Mucosa of rectum (tissue), 2 donors: ENCODE measurements at regions not wholly inside any gene's neighbourhood (a gene's known extent, or its start where the extent isn't known, plus 50 kb on each side); places are given as distances from the start of the nearest gene placed in this dataset.

Experiments used
- H3K27ac ChIP-seq, 2 donors: one replicate each; pipeline ENCODE4 v1.7.0; 2013; ENCODE audit warnings: inconsistent platforms in 2 of 2, low read depth in 2 of 2, low read length in 2 of 2
- H3K27me3 ChIP-seq, 2 donors: one replicate each; pipeline ENCODE4 v1.7.0; 2013; ENCODE audit warnings: low read length in 2 of 2; ENCODE audit not compliant: control insufficient read depth in 2 of 2, insufficient read depth in 2 of 2
- H3K36me3 ChIP-seq, 2 donors: one replicate each; pipeline ENCODE4 v1.7.0; 2013; ENCODE audit warnings: low read length in 2 of 2; ENCODE audit not compliant: control insufficient read depth in 2 of 2, insufficient read depth in 2 of 2
- H3K4me1 ChIP-seq, 2 donors: one replicate each; pipeline ENCODE4 v1.7.0; 2013; ENCODE audit warnings: low read length in 2 of 2, mild to moderate bottlenecking in 1 of 2; ENCODE audit not compliant: control insufficient read depth in 2 of 2, insufficient read depth in 2 of 2
- H3K4me3 ChIP-seq, 2 donors: one replicate each; pipeline ENCODE4 v1.7.0; 2013; ENCODE audit warnings: low read length in 2 of 2
- H3K9ac ChIP-seq, 2 donors: one replicate each; pipeline ENCODE4 v1.7.0; 2013; ENCODE audit warnings: low read length in 2 of 2, low read depth in 1 of 2, mild to moderate bottlenecking in 1 of 2
- H3K9me3 ChIP-seq, 2 donors: one replicate each; pipeline ENCODE4 v1.7.0; 2013; ENCODE audit warnings: low read length in 2 of 2; ENCODE audit not compliant: control insufficient read depth in 2 of 2
- donor health status: healthy.
- donor health status: Normal muscosa, but diverticular disease.

DNA sequence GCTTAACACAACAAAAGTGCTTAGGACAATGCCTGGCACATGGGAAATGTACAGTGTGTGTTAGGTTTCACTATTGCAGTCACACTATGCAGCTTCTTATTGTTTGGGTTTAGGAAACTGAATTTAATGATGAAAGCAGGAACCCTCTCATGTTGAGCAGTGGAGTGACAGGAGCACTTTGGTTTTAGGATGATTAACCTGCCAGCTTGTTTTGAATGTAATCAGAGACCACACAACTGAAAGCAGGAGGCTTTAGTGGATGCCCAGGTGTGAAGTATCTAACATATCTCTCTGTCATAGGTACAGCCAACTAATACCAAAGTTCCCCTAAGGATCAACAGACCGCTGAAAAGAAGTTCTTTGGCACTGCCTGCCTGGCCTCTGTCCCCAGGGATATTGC is 406.9 kb upstream of the USP24 start:
- H3K27ac ChIP-seq, result no peak overlapping the region
- H3K9ac ChIP-seq, result no peak overlapping the region
- peaks cover 0 to 4% of the 10 kb centered on the region in 2 donors for H3K9me3 ChIP-seq
- no peak overlapping the region for H3K4me3 ChIP-seq
- no peaks in the 10 kb centered on the region for H3K4me1 ChIP-seq
- H3K27me3 ChIP-seq, result no peaks in the 10 kb centered on the region
- H3K36me3 ChIP-seq, result no peaks in the 10 kb centered on the region

DNA sequence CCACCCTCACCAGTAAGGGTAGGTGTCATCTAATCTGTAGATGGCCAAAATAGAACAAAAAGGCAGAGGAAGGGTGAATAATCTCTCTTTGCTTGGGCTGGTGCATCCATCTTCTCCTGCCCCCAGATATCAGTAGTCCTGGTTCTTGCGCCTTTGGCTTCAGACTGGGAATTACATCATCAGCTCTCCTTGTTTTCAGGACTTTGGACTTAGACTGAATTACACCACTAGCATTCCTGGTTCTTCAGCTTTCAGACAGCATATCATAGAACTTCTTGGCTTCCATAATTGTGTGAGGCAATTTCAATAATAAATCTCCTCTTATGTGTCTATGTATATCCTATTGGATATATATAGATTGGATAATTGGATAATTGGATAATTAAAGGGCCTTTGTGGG is 403.0 kb upstream of the USP24 start:
- H3K27me3 ChIP-seq, result no peaks in the 10 kb centered on the region
- H3K9me3 ChIP-seq, result peaks cover 0 to 2% of the 10 kb centered on the region in 2 donors
- H3K4me1 ChIP-seq, result no peaks in the 10 kb centered on the region
- H3K27ac ChIP-seq, result no peak overlapping the region
- no peaks in the 10 kb centered on the region for H3K36me3 ChIP-seq
- no peak overlapping the region for H3K4me3 ChIP-seq
- no peak overlapping the region for H3K9ac ChIP-seq

DNA sequence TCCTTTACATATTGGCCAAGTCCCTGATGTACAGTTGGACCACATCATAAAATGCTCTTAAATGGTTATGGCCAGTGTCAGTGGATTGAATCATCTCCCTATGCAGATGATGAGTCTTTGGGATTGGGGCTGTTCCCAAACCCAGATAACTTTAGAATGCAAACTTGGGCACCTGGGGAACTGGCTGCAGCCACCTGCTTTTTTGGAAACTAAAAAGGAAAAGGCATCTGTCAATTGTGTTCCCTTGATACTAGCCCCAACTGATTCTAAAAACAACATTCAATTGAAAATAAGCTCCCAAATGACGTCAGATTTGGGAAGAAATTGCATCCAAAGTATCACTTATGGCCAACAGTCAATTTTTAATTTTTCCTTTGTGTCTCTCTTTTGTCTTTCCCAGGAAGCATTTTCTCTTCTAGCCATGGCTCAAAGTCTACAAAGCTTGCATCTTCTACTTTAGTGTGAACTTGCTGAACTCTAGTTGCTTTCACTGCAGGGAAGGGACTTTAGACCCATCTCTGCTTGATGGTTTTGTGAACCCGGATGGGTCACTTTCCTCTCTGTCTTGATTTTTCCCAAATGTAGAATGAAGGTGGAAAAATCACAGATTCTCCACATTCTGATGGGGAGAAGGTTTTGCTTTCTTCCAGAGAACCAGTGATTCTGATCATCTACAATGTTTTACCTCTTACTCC is 402.3 kb upstream of the USP24 start:
- H3K4me3 ChIP-seq, result no peak overlapping the region
- no peaks in the 10 kb centered on the region for H3K9me3 ChIP-seq
- no peaks in the 10 kb centered on the region for H3K4me1 ChIP-seq
- H3K27ac ChIP-seq, result no peak overlapping the region
- H3K9ac ChIP-seq, result no peak overlapping the region
- H3K36me3 ChIP-seq, result no peaks in the 10 kb centered on the region
- H3K27me3 ChIP-seq, result no peaks in the 10 kb centered on the region

DNA sequence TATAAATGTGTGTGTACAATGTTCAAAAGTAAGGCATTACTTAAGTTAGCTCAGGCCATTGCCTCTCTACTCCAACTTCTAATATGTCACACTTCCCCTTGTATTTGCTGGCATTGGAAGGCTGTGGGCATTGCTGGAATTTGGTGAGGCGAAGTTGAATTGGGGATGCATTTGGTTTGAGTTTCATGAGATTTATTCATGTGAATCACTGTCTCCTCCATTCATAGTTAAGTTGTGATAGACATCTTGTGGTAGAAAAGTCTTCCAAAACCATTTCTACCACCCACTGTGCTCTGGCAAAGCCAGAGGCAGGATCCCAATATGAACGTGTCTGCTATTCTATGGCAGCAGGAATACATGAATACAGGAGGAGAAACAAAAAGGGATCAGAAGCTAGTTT is 397.8 kb upstream of the USP24 start:
- Histone ChIP-seq H3K27ac (no peak overlapping the region), H3K36me3 (no peaks in the 10 kb centered on the region), H3K9ac (no peak overlapping the region), H3K27me3 (no peaks in the 10 kb centered on the region), H3K4me3 (no peak overlapping the region), H3K9me3 (no peaks in the 10 kb centered on the region), H3K4me1 (peaks cover 0 to 5% of the 10 kb centered on the region in 2 donors)

- H3K27me3 ChIP-seq, result no peaks in the 10 kb centered on the region
- no peaks in the 10 kb centered on the region for H3K9me3 ChIP-seq
- H3K36me3 ChIP-seq, result no peaks in the 10 kb centered on the region
- H3K4me1 ChIP-seq, result peaks cover 0 to 5% of the 10 kb centered on the region in 2 donors
- H3K9ac ChIP-seq, result no peak overlapping the region
- H3K4me3 ChIP-seq, result no peak overlapping the region
- H3K27ac ChIP-seq, result no peak overlapping the region
Observed at GRCh38 chr1:55611123-55611522, 396.0 kb upstream of the USP24 start.

GRCh38 chr1:55610203-55610602 is 395.0 kb upstream of the USP24 start:
- Histone ChIP-seq H3K36me3 (no peaks in the 10 kb centered on the region), H3K4me3 (no peak overlapping the region), H3K9ac (no peak overlapping the region), H3K9me3 (no peaks in the 10 kb centered on the region), H3K27ac (no peak overlapping the region), H3K4me1 (peaks cover 0 to 5% of the 10 kb centered on the region in 2 donors), H3K27me3 (no peaks in the 10 kb centered on the region)

GRCh38 chr1:55609630-55610029 is 394.5 kb upstream of the USP24 start:
- Histone ChIP-seq H3K4me1 (peaks cover 0 to 5% of the 10 kb centered on the region in 2 donors), H3K4me3 (no peak overlapping the region), H3K9me3 (no peaks in the 10 kb centered on the region), H3K27me3 (no peaks in the 10 kb centered on the region), H3K27ac (no peak overlapping the region), H3K36me3 (no peaks in the 10 kb centered on the region), H3K9ac (no peak overlapping the region)

DNA sequence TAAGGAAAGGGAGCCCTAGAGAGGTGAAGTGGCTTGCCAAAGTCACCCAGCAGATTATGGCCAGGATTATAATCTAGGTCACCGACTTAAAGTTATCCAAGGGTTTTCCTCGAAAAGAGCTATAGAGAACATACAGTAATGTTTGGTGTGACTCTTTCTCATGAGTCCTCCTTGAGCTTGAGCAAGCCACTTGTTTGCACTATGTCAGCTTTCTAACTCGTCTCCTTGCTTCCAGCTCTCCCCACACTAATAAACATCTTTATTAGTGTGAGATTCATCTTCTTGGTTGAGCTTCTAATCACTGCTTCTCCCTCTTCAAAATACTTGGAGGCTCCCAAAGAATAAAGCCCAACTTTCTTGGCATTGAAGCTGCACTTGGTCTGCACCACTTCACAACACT is 390.0 kb upstream of the USP24 start:
- no peak overlapping the region for H3K4me3 ChIP-seq
- H3K27me3 ChIP-seq, result no peaks in the 10 kb centered on the region
- H3K9me3 ChIP-seq, result no peaks in the 10 kb centered on the region
- no peak overlapping the region for H3K27ac ChIP-seq
- H3K36me3 ChIP-seq, result no peaks in the 10 kb centered on the region
- no peak overlapping the region for H3K9ac ChIP-seq
- H3K4me1 ChIP-seq, result no peaks in the 10 kb centered on the region

DNA sequence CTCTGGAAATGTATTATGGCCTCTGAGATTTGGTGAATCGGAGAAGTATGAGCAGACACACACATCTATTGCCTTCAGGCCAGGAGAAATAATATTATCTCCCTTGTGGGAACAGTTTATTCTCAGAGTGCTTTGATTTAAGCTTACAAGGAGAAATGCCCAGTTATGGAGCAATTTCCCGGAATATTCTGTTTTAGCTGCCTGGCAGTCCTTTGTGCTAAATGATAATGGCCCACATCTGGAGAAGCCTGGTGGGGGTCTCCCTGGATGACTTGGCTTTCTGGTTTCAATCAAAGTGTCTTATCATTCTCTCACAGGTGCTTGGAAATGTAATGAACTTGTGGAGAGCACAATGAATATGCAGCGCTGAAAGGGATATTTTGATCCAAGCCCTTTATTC is 389.6 kb upstream of the USP24 start:
- Histone ChIP-seq H3K9me3 (no peaks in the 10 kb centered on the region), H3K27ac (no peak overlapping the region), H3K4me1 (no peaks in the 10 kb centered on the region), H3K4me3 (no peak overlapping the region), H3K27me3 (no peaks in the 10 kb centered on the region), H3K36me3 (no peaks in the 10 kb centered on the region), H3K9ac (no peak overlapping the region)

DNA sequence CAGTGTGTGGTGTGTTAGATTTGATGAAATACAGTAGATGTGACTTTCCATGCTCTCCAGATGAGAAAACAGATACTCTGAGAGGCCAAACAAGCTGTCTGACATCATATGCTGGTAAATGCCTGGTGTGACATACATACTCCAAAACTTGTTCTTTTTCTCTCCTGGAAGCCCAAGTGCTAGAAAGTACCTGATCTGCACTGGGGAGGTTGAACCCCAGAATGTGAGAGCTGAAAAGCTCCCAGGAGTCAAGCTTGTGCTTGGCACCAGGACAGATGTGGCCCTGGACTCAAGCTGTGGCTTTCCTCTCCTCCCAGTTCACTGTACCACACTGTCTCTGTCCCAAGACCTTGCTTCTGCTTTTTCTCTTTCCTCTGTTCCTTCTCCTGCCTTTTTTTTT is 389.0 kb upstream of the USP24 start:
- H3K36me3 ChIP-seq, result no peaks in the 10 kb centered on the region
- H3K4me3 ChIP-seq, result no peak overlapping the region
- no peak overlapping the region for H3K9ac ChIP-seq
- H3K27ac ChIP-seq, result no peak overlapping the region
- H3K9me3 ChIP-seq, result no peaks in the 10 kb centered on the region
- no peaks in the 10 kb centered on the region for H3K27me3 ChIP-seq
- no peaks in the 10 kb centered on the region for H3K4me1 ChIP-seq

DNA sequence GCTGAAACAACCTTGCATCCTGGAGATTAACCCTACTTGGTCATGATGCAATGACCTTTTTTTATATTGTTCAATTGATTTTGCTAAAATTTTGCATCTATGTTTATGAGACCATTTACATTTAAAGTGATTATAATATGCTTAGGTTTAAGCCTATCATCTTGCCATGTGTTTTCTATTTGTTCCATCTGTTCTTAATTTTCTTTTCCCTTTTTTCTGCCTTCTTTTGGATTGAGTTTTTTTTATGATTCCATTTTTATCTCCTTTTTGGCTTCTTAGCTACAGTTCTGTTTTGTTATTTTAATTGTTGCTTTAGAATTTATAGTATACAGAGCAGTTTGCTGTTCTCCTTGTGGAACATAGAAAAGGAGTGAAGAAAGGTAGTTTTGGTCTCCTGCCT is 385.1 kb upstream of the USP24 start:
- H3K4me3 ChIP-seq, result no peak overlapping the region
- no peaks in the 10 kb centered on the region for H3K27me3 ChIP-seq
- H3K4me1 ChIP-seq, result no peaks in the 10 kb centered on the region
- no peak overlapping the region for H3K27ac ChIP-seq
- no peak overlapping the region for H3K9ac ChIP-seq
- H3K36me3 ChIP-seq, result no peaks in the 10 kb centered on the region
- H3K9me3 ChIP-seq, result no peaks in the 10 kb centered on the region
